Nephron (organoid): ENCODE measurements at regions not wholly inside any gene's neighbourhood (a gene's known extent, or its start where the extent isn't known, plus 50 kb on each side); places are given as distances from the start of the nearest gene placed in this dataset.

Source experiments
- H3K27ac Mint-ChIP-seq, 3 experiments: 2 replicates each; pipeline ENCODE4 v1.8.0; 2020; ENCODE audit warnings: mixed read lengths in 3 of 3, mild to moderate bottlenecking in 2 of 3, moderate library complexity in 1 of 3
- H3K27me3 Mint-ChIP-seq: 2 replicates; pipeline ENCODE4 v1.8.0; 2021; ENCODE audit warnings: low read depth, mild to moderate bottlenecking, moderate library complexity, mixed read lengths
- H3K36me3 Mint-ChIP-seq: 2 replicates; pipeline ENCODE4 v1.8.0; 2020; ENCODE audit warnings: low read depth, mixed read lengths
- H3K4me1 Mint-ChIP-seq: 2 replicates; pipeline ENCODE4 v1.8.0; 2020; ENCODE audit warnings: mixed read lengths
- H3K4me3 Mint-ChIP-seq, 3 experiments: 2 replicates each; pipeline ENCODE4 v1.8.0; 2020; ENCODE audit warnings: mild to moderate bottlenecking in 3 of 3, mixed read lengths in 3 of 3, moderate library complexity in 2 of 3
- H3K9me3 Mint-ChIP-seq: 2 replicates; pipeline ENCODE4 v1.8.0; 2020; ENCODE audit warnings: mixed read lengths
- CTCF ChIP-seq, 3 experiments: fragments of 200-600 bp; sonication (generic); IDR thresholded peaks; one replicate each; pipeline ENCODE4 v1.5.0; 2021; ENCODE audit warnings: antibody characterized with exemption in 3 of 3; ENCODE audit not compliant: unreplicated experiment in 3 of 3

GRCh38 chr1:189269011-189269410, 1208.7 kb downstream of the BRINP3 start:
- TF ChIP-seq CTCF (IDR thresholded peaks at IDR 0.05; ENCODE audit: unreplicated experiment in 3 of 3), result no peak
- Mint-ChIP-seq H3K4me1 (no peaks in the 10 kb centered on the region), H3K27ac (no peak overlapping the region), H3K36me3 (no peaks in the 10 kb centered on the region), H3K9me3 (peaks cover 19% of the 10 kb centered on the region), H3K4me3 (no peak overlapping the region), H3K27me3 (no peaks in the 10 kb centered on the region)

GRCh38 chr1:189274267-189274666, 1203.4 kb downstream of the BRINP3 start:
- no peak for TF ChIP-seq CTCF (IDR thresholded peaks at IDR 0.05; ENCODE audit: unreplicated experiment in 3 of 3)
- Mint-ChIP-seq H3K4me1 (no peaks in the 10 kb centered on the region), H3K36me3 (no peaks in the 10 kb centered on the region), H3K27ac (no peak overlapping the region), H3K4me3 (no peak overlapping the region), H3K27me3 (no peaks in the 10 kb centered on the region), H3K9me3 (peaks cover 4% of the 10 kb centered on the region)

- Mint-ChIP-seq H3K4me1 (no peaks in the 10 kb centered on the region), H3K36me3 (no peaks in the 10 kb centered on the region), H3K27me3 (no peaks in the 10 kb centered on the region), H3K4me3 (no peak overlapping the region), H3K27ac (no peak overlapping the region), H3K9me3 (peaks cover 2% of the 10 kb centered on the region)
- TF ChIP-seq CTCF (IDR thresholded peaks at IDR 0.05; ENCODE audit: unreplicated experiment in 3 of 3), result no peak
Observed at GRCh38 chr1:189275796-189276195, 1201.9 kb downstream of the BRINP3 start.

- no peaks in the 10 kb centered on the region for H3K4me1 Mint-ChIP-seq
- H3K4me3 Mint-ChIP-seq, result no peak overlapping the region
- no peaks in the 10 kb centered on the region for H3K27me3 Mint-ChIP-seq
- H3K9me3 Mint-ChIP-seq, result no peaks in the 10 kb centered on the region
- H3K27ac Mint-ChIP-seq, result no peak overlapping the region
- no peak for TF ChIP-seq CTCF (IDR thresholded peaks at IDR 0.05; ENCODE audit: unreplicated experiment in 3 of 3)
- H3K36me3 Mint-ChIP-seq, result no peaks in the 10 kb centered on the region
Observed at GRCh38 chr1:189289346-189289745, 1188.3 kb downstream of the BRINP3 start.

GRCh38 chr1:189301235-189301634, 1176.4 kb downstream of the BRINP3 start:
- no peaks in the 10 kb centered on the region for H3K36me3 Mint-ChIP-seq
- no peak for TF ChIP-seq CTCF (IDR thresholded peaks at IDR 0.05; ENCODE audit: unreplicated experiment in 3 of 3)
- H3K4me3 Mint-ChIP-seq, result no peak overlapping the region
- H3K9me3 Mint-ChIP-seq, result no peaks in the 10 kb centered on the region
- H3K27me3 Mint-ChIP-seq, result no peaks in the 10 kb centered on the region
- no peaks in the 10 kb centered on the region for H3K4me1 Mint-ChIP-seq
- no peak overlapping the region for H3K27ac Mint-ChIP-seq

- Mint-ChIP-seq H3K27ac (no peak overlapping the region), H3K36me3 (no peaks in the 10 kb centered on the region), H3K4me1 (no peaks in the 10 kb centered on the region), H3K27me3 (no peaks in the 10 kb centered on the region), H3K4me3 (no peak overlapping the region), H3K9me3 (no peaks in the 10 kb centered on the region)
- no peak for TF ChIP-seq CTCF (IDR thresholded peaks at IDR 0.05; ENCODE audit: unreplicated experiment in 3 of 3)
Observed at GRCh38 chr1:189305279-189305678, 1172.4 kb downstream of the BRINP3 start.
